ENCODE measurements at regions not wholly inside any gene's neighbourhood (a gene's known extent, or its start where the extent isn't known, plus 50 kb on each side); places are given as distances from the start of the nearest gene placed in this dataset.

DNA sequence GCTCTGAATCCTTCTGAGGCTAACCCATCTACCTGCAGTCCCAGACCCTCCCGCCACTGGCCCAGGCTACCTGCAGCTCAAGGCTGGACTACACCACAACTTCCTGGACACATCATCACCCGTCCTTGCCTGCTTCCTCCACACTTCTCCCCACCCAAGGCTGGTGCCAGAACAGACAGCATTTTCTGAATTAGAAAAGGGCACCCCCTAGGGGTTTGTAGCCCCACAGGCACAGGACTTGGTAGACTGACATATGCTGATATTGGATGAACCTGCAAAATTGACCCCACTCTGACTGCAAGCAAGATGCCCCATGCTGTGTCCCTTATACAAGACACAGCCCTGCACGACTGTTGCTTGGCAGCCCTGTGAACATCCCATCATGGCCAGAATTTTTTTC lies 271.5 kb upstream of the C16orf82 start:
- Mint-ChIP-seq H3K27me3 (ENCODE audit: insufficient read depth, low read depth) (peaks cover 8% of the 10 kb centered on the region), H3K4me3 (no peak overlapping the region), H3K4me1 (peaks cover 12% of the 10 kb centered on the region), H3K9me3 (peaks cover 2% of the 10 kb centered on the region), H3K36me3 (no peaks in the 10 kb centered on the region), H3K27ac (peak overlapping the region; percentile 42)
- DNase-seq (ENCODE audit: low spot score) = peak; percentile 56
- Histone ChIP-seq H3K27me3 (no peaks in the 10 kb centered on the region), H3K4me1 (no peaks in the 10 kb centered on the region), H3F3A (ENCODE audit: low read depth) (no peaks in the 10 kb centered on the region), H3K9me3 (ENCODE audit: low read depth) (no peaks in the 10 kb centered on the region), H3K79me2 (ENCODE audit: low read depth) (no peaks in the 10 kb centered on the region), H3K4me3 (no peak overlapping the region), H2AFZ (replicated peaks) (no peak overlapping the region), H3K4me2 (no peak overlapping the region), H3K9ac (no peak overlapping the region), H4K20me1 (ENCODE audit: low read depth) (no peaks in the 10 kb centered on the region), H3K27ac (no peak overlapping the region), H3K36me3 (no peaks in the 10 kb centered on the region)
- TF ChIP-seq, protein P1, sequence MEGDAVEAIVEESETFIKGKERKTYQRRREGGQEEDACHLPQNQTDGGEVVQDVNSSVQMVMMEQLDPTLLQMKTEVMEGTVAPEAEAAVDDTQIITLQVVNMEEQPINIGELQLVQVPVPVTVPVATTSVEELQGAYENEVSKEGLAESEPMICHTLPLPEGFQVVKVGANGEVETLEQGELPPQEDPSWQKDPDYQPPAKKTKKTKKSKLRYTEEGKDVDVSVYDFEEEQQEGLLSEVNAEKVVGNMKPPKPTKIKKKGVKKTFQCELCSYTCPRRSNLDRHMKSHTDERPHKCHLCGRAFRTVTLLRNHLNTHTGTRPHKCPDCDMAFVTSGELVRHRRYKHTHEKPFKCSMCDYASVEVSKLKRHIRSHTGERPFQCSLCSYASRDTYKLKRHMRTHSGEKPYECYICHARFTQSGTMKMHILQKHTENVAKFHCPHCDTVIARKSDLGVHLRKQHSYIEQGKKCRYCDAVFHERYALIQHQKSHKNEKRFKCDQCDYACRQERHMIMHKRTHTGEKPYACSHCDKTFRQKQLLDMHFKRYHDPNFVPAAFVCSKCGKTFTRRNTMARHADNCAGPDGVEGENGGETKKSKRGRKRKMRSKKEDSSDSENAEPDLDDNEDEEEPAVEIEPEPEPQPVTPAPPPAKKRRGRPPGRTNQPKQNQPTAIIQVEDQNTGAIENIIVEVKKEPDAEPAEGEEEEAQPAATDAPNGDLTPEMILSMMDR (IDR thresholded peaks at IDR 0.05) = peak; percentile 60
- no peak for TF ChIP-seq EZH2 (IDR thresholded peaks at IDR 0.05)

DNA sequence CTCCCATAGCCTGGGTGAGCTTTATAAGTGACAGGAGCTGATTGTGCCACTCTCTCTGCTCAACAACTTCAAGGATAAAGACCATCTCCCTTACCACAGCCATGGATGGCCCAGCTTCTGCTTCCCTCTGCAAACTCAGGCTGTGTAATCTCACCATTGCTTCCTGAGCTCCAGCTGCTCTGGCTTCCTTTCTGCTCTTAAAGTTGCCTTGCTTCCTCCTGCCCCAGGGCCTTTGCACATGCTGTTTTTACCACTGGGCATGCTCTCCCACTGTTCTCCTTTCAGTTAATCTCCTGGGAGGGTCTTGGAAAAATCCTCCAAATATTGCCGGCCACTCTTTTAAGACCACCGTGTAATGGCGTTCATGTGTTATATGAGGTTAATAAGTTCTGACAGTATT lies 265.1 kb upstream of the C16orf82 start:
- no peak overlapping the region for H3K4me2 ChIP-seq
- Mint-ChIP-seq H3K27ac (no peak overlapping the region), H3K9me3 (no peaks in the 10 kb centered on the region), H3K36me3 (no peaks in the 10 kb centered on the region), H3K4me3 (no peak overlapping the region), H3K27me3 (ENCODE audit: insufficient read depth, low read depth) (peaks cover 7% of the 10 kb centered on the region), H3K4me1 (peaks cover 2% of the 10 kb centered on the region)
- H3K9me3 ChIP-seq (ENCODE audit: low read depth) = no peaks in the 10 kb centered on the region
- H3K79me2 ChIP-seq (ENCODE audit: low read depth) = no peaks in the 10 kb centered on the region
- H3K9ac ChIP-seq = no peak overlapping the region
- H3K4me1 ChIP-seq = no peaks in the 10 kb centered on the region
- no peak overlapping the region for H3K27ac ChIP-seq
- H3K4me3 ChIP-seq = no peak overlapping the region
- no peaks in the 10 kb centered on the region for H3K27me3 ChIP-seq
- no peaks in the 10 kb centered on the region for H3F3A ChIP-seq (ENCODE audit: low read depth)
- H4K20me1 ChIP-seq (ENCODE audit: low read depth) = no peaks in the 10 kb centered on the region
- H3K36me3 ChIP-seq = no peaks in the 10 kb centered on the region
- no peak overlapping the region for H2AFZ ChIP-seq (replicated peaks)
- DNase-seq (ENCODE audit: low spot score) = no peak
- TF ChIP-seq, protein P1 (IDR thresholded peaks at IDR 0.05) = no peak
- TF ChIP-seq EZH2 (IDR thresholded peaks at IDR 0.05) = no peak
- no peak for TF ChIP-seq EZH2phosphoT487 (IDR thresholded peaks at IDR 0.05)

DNA sequence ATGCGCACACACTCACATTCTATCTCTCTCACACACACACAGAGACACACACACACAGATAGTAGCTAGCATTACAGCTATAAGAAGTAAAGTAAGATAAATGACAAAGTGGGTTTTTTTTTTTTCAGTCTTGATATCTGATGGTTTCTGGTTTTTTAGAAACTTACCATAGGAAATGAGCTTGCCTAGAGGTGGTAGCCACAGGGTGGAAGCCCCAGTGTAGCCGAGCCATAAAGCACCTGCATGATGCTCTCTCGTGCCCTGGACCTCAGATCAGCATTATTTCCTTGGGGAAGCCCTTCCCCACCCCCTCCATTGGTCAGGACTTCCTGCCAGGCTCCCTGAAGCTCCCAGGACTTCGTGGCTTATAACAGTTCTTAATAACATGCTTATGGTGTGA lies 264.3 kb upstream of the C16orf82 start:
- Histone ChIP-seq H2AFZ (replicated peaks) (no peak overlapping the region), H3K9me3 (ENCODE audit: low read depth) (no peaks in the 10 kb centered on the region), H3K4me3 (no peak overlapping the region), H3K27ac (no peak overlapping the region), H3K79me2 (ENCODE audit: low read depth) (no peaks in the 10 kb centered on the region), H3K27me3 (no peaks in the 10 kb centered on the region), H3K36me3 (no peaks in the 10 kb centered on the region), H3K4me1 (no peaks in the 10 kb centered on the region), H3F3A (ENCODE audit: low read depth) (no peaks in the 10 kb centered on the region), H4K20me1 (ENCODE audit: low read depth) (no peaks in the 10 kb centered on the region), H3K4me2 (no peak overlapping the region), H3K9ac (no peak overlapping the region)
- Mint-ChIP-seq H3K4me3 (no peak overlapping the region), H3K4me1 (peaks cover 9% of the 10 kb centered on the region), H3K36me3 (no peaks in the 10 kb centered on the region), H3K27ac (no peak overlapping the region), H3K27me3 (ENCODE audit: insufficient read depth, low read depth) (peaks cover 12% of the 10 kb centered on the region), H3K9me3 (no peaks in the 10 kb centered on the region)
- no peak for DNase-seq (ENCODE audit: low spot score)
- no peak for TF ChIP-seq EZH2 (IDR thresholded peaks at IDR 0.05)
- TF ChIP-seq, protein P1 (IDR thresholded peaks at IDR 0.05) = no peak

DNA sequence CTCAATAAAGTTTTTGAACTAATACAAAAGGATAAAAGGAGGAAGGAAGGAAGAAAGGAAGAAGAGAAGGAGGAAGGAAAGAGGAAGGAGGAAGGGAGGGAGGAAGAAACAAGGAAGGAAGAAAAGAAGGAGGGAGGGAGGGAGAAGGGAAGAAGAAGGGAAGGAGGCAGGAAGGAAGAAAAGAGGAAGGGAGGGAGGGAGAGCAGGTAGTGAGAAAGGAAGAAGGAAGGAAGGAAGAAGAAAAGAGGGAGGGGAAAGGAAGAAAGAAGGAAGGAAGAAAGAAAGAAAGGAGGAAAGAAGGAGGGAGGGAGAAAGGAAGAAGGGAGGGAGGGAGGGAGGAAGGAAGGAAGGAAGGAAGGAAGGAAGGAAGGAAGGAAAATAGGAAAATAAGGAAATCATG lies 263.8 kb upstream of the C16orf82 start:
- H3K9me3 Mint-ChIP-seq = no peaks in the 10 kb centered on the region
- no peak overlapping the region for H3K4me3 Mint-ChIP-seq
- H3K36me3 ChIP-seq = no peaks in the 10 kb centered on the region

More for the DNA sequence above, 263.8 kb upstream of the C16orf82 start:
- Mint-ChIP-seq H3K27me3 (ENCODE audit: insufficient read depth, low read depth) (peaks cover 12% of the 10 kb centered on the region), H3K4me1 (peaks cover 9% of the 10 kb centered on the region), H3K36me3 (no peaks in the 10 kb centered on the region), H3K27ac (no peak overlapping the region)
- DNase-seq (ENCODE audit: low spot score) = no peak
- Histone ChIP-seq H3K27ac (no peak overlapping the region), H4K20me1 (ENCODE audit: low read depth) (no peaks in the 10 kb centered on the region), H3K9ac (no peak overlapping the region), H3K4me1 (no peaks in the 10 kb centered on the region), H3K27me3 (no peaks in the 10 kb centered on the region), H2AFZ (replicated peaks) (no peak overlapping the region), H3K4me2 (no peak overlapping the region), H3K9me3 (ENCODE audit: low read depth) (no peaks in the 10 kb centered on the region), H3K4me3 (no peak overlapping the region), H3K79me2 (ENCODE audit: low read depth) (no peaks in the 10 kb centered on the region), H3F3A (ENCODE audit: low read depth) (no peaks in the 10 kb centered on the region)
- TF ChIP-seq EZH2phosphoT487 (IDR thresholded peaks at IDR 0.05) (no peak), EZH2 (IDR thresholded peaks at IDR 0.05) (no peak)
- TF ChIP-seq, protein P1 (IDR thresholded peaks at IDR 0.05) = no peak
